ENCODE measurements at regions not wholly inside any gene's neighbourhood (a gene's known extent, or its start where the extent isn't known, plus 50 kb on each side); places are given as distances from the start of the nearest gene placed in this dataset.

- Histone ChIP-seq H3K27ac (no peak overlapping the region), H3K9me3 (no peaks in the 10 kb centered on the region), H3K4me3 (no peak overlapping the region), H3K4me1 (peaks cover 0 to 7% (median 0%) of the 10 kb centered on the region in 12 donors), H3K36me3 (no peaks in the 10 kb centered on the region), H3K27me3 (no peaks in the 10 kb centered on the region)
- intact Hi-C loops (cut with DNase I), result no loop called here
- WGBS, 4 donors, result 81 to 90% (median 85%) methylated on average over 1 of the region's 1 CpG
- TF ChIP-seq CTCF (IDR thresholded peaks at IDR 0.05) (no peak), POLR2A (IDR thresholded peaks at IDR 0.05) (no peak)
- DNase-seq, result no peak
- ATAC-seq, result no peak
Measured at GRCh38 chr7:86975449-86975848, 84.0 kb downstream of the ELAPOR2 start.

- Histone ChIP-seq H3K4me3 (no peak overlapping the region), H3K27ac (no peak overlapping the region), H3K27me3 (no peaks in the 10 kb centered on the region), H3K4me1 (peaks cover 0 to 7% (median 0%) of the 10 kb centered on the region in 12 donors), H3K36me3 (no peaks in the 10 kb centered on the region), H3K9me3 (no peaks in the 10 kb centered on the region)
- ATAC-seq (no peak), DNase-seq (no peak)
- WGBS, 4 donors, result 87 to 90% (median 88%) methylated on average over 2 of the region's 2 CpGs
- TF ChIP-seq CTCF (IDR thresholded peaks at IDR 0.05) (no peak), POLR2A (IDR thresholded peaks at IDR 0.05) (no peak)
- intact Hi-C loops (cut with DNase I), result no loop called here
Measured at GRCh38 chr7:86972072-86972471, 87.4 kb downstream of the ELAPOR2 start.

- 94 to 98% (median 96%) methylated on average over 2 of the region's 2 CpGs for WGBS, 4 donors
- DNase-seq, result no peak
Measured at GRCh38 chr7:86970986-86971385, 88.5 kb downstream of the ELAPOR2 start.

GRCh38 chr7:86970547-86970946 lies 88.9 kb downstream of the ELAPOR2 start:
- TF ChIP-seq POLR2A (IDR thresholded peaks at IDR 0.05), result no peak
- no peak for TF ChIP-seq CTCF (IDR thresholded peaks at IDR 0.05)
- WGBS, 4 donors, result 79 to 90% (median 82%) methylated on average over 1 of the region's 1 CpG
- H3K9me3 ChIP-seq, result no peaks in the 10 kb centered on the region
- H3K36me3 ChIP-seq, result no peaks in the 10 kb centered on the region
- ATAC-seq (no peak), DNase-seq (no peak)
- H3K27me3 ChIP-seq, result no peaks in the 10 kb centered on the region
- peaks cover 0 to 7% (median 0%) of the 10 kb centered on the region in 12 donors for H3K4me1 ChIP-seq
- intact Hi-C loops (cut with DNase I), result no loop called here
- no peak overlapping the region for H3K27ac ChIP-seq
- H3K4me3 ChIP-seq, result no peak overlapping the region

More at GRCh38 chr7:86970986-86971385, 88.5 kb downstream of the ELAPOR2 start:
- Histone ChIP-seq H3K9me3 (no peaks in the 10 kb centered on the region), H3K27ac (no peak overlapping the region), H3K4me1 (peaks cover 0 to 7% (median 0%) of the 10 kb centered on the region in 12 donors), H3K4me3 (no peak overlapping the region), H3K36me3 (no peaks in the 10 kb centered on the region), H3K27me3 (no peaks in the 10 kb centered on the region)
- intact Hi-C loops (cut with DNase I), result no loop called here
- ATAC-seq, result no peak
- TF ChIP-seq CTCF (IDR thresholded peaks at IDR 0.05), result no peak
- TF ChIP-seq POLR2A (IDR thresholded peaks at IDR 0.05), result no peak

Measured in heart left ventricle (tissue), 16 donors.